HepG2 (cell line): ENCODE measurements at regions not wholly inside any gene's neighbourhood (a gene's known extent, or its start where the extent isn't known, plus 50 kb on each side); places are given as distances from the start of the nearest gene placed in this dataset.

Experiments used
- ATAC-seq: fragments of 200-7000 bp; cut with Tn5 transposase; 3 replicates; pipeline ENCODE4 v1.9.1; 2020; ENCODE audit warnings: mild to moderate bottlenecking, moderate library complexity
- BruUV-seq: library from RNA; stranded (reverse); fragments of 400-500 nt; replicated peaks from 2 replicates; lab custom pipeline; 2021; lab: Mats Ljungman, UMichigan
- CTCF ChIA-PET: fragments of 300-600 bp; formaldehyde crosslinking; extraction: SDS; loops from one replicate; lab custom pipeline; 2021; ENCODE audit warnings: low total read pairs, inconsistent platforms, low intra/inter-chr PET ratio; lab: Yijun Ruan, JAX
- POLR2A ChIA-PET: fragments of 350-600 bp; sonication (Branson Sonifier 250); formaldehyde crosslinking; loops from one replicate; lab custom pipeline; 2020; ENCODE audit warnings: antibody characterized with exemption, inconsistent platforms; lab: Yijun Ruan, JAX
- DNase-seq: peaks from one replicate; pipeline ENCODE4 v3.0.0-alpha.2; 2015; ENCODE audit warnings: low spot score
- FAIRE-seq: peaks from 3 replicates; lab custom pipeline; 2011; peaks lifted over from hg19 to GRCh38; lab: Jason Lieb, UNC
- H2AFZ ChIP-seq: one replicate; pipeline ENCODE4 v1.6.1; 2011; ENCODE audit warnings: low read length, inconsistent platforms
- H3K27ac ChIP-seq: fragments of 300-600 bp; 3 replicates; pipeline ENCODE4 v1.8.0; 2011; ENCODE audit warnings: mixed run types, mild to moderate bottlenecking, mixed read lengths, low read length, inconsistent platforms; ENCODE audit not compliant: insufficient read depth; ENCODE audit errors: extremely low read length
- H3K27me3 ChIP-seq, 2 experiments: fragments of 200-600 bp in 1 of 2; 2 replicates in 1 of 2; 3 replicates in 1 of 2; pipeline versions ENCODE4 v1.6.0 to v1.8.0; 2011; ENCODE audit warnings: low read length in 2 of 2, mild to moderate bottlenecking in 2 of 2, moderate library complexity in 2 of 2, inconsistent platforms in 1 of 2; ENCODE audit not compliant: insufficient read depth in 2 of 2, control insufficient read depth in 1 of 2
- H3K36me3 ChIP-seq, 2 experiments: fragments of 200-600 bp in 1 of 2; replicated peaks in 1 of 2; 2 replicates in 1 of 2; 3 replicates in 1 of 2; pipeline versions ENCODE4 v1.5.1 to v1.8.0; 2011; ENCODE audit warnings: low read length in 2 of 2, inconsistent platforms in 1 of 2; ENCODE audit not compliant: insufficient read depth in 2 of 2, control insufficient read depth in 1 of 2
- H3K4me1 ChIP-seq: 2 replicates; pipeline ENCODE4 v1.5.1; 2012; ENCODE audit warnings: low read length, inconsistent platforms; ENCODE audit not compliant: insufficient read depth
- H3K4me2 ChIP-seq: 2 replicates; pipeline ENCODE4 v1.6.0; 2011; ENCODE audit warnings: low read depth, low read length, inconsistent platforms
- H3K4me3 ChIP-seq, 3 experiments: fragments of 200-600 bp in 1 of 3; sonication (generic), shearing (Covaris generic) in 1 of 3; replicated peaks in 1 of 3; 2 replicates each; pipeline ENCODE4 v1.5.1; 2011 to 2016; ENCODE audit warnings: low read length in 3 of 3, inconsistent platforms in 2 of 3, low read depth in 2 of 3, mild to moderate bottlenecking in 2 of 3, control low read depth in 1 of 3, mixed read lengths in 1 of 3; ENCODE audit not compliant: insufficient read depth in 1 of 3
- H3K79me2 ChIP-seq: one replicate; pipeline ENCODE4 v1.6.1; 2011; ENCODE audit warnings: low read length, inconsistent platforms; ENCODE audit not compliant: insufficient read depth
- H3K9ac ChIP-seq: 2 replicates; pipeline ENCODE4 v1.6.0; 2011; ENCODE audit warnings: mild to moderate bottlenecking, low read depth, low read length, inconsistent platforms; ENCODE audit not compliant: insufficient read depth
- H3K9me3 ChIP-seq: 2 replicates; pipeline ENCODE4 v1.5.1; 2012; ENCODE audit warnings: mild to moderate bottlenecking, low read length
- H4K20me1 ChIP-seq: 2 replicates; pipeline ENCODE4 v1.6.0; 2011; ENCODE audit warnings: inconsistent platforms, mild to moderate bottlenecking, low read length, moderate library complexity; ENCODE audit not compliant: insufficient read depth
- EZH2 ChIP-seq: conservative IDR thresholded peaks from 2 replicates; pipeline ENCODE4 v1.6.1; 2012; ENCODE audit warnings: mild to moderate bottlenecking, low read depth, low read length, moderate library complexity
- FOXJ3 ChIP-seq: sonication (generic); formaldehyde crosslinking; IDR thresholded peaks from 2 replicates; pipeline ENCODE4 v1.4.0; 2020; ENCODE audit warnings: missing genetic modification reagents, mild to moderate bottlenecking, borderline replicate concordance
- GTF2F1 ChIP-seq: fragments of 150-350 bp; IDR thresholded peaks from 2 replicates; pipeline ENCODE4 v1.6.1; 2014; ENCODE audit warnings: low read length
- KDM4B ChIP-seq: sonication (generic); formaldehyde crosslinking; IDR thresholded peaks from 2 replicates; pipeline ENCODE4 v1.4.0; 2020; ENCODE audit warnings: missing genetic modification reagents
- KDM5B ChIP-seq: sonication (generic); formaldehyde crosslinking; IDR thresholded peaks from 2 replicates; pipeline ENCODE4 v1.4.0; 2020; ENCODE audit warnings: missing genetic modification reagents, mild to moderate bottlenecking, borderline replicate concordance
- MIER2 ChIP-seq: IDR thresholded peaks from 2 replicates; pipeline ENCODE4 v1.6.1; 2016; ENCODE audit warnings: missing biosample characterization, missing genetic modification reagents
- MTA3 ChIP-seq: sonication (generic); formaldehyde crosslinking; IDR thresholded peaks from 2 replicates; pipeline ENCODE4 v1.4.0; 2020; ENCODE audit warnings: missing genetic modification reagents
- PITX1 ChIP-seq: sonication (generic); formaldehyde crosslinking; IDR thresholded peaks from 2 replicates; pipeline ENCODE4 v1.5.1; 2020; ENCODE audit warnings: mild to moderate bottlenecking, missing genetic modification reagents
- SMARCC2 ChIP-seq: fragments of 450-650 bp; IDR thresholded peaks from 2 replicates; pipeline ENCODE4 v1.6.1; 2017; ENCODE audit warnings: antibody characterized with exemption, mild to moderate bottlenecking
- SMC3 ChIP-seq: IDR thresholded peaks from 2 replicates; pipeline ENCODE4 v1.6.1; 2011; ENCODE audit warnings: low read length, improper control_type of control experiment
- SNAI1 ChIP-seq: sonication (generic); formaldehyde crosslinking; IDR thresholded peaks from 2 replicates; pipeline ENCODE4 v1.5.0; 2020; ENCODE audit warnings: mild to moderate bottlenecking, missing genetic modification reagents, borderline replicate concordance
- STAG1 ChIP-seq: sonication (generic); formaldehyde crosslinking; IDR thresholded peaks from 2 replicates; pipeline ENCODE4 v1.4.0; 2020; ENCODE audit warnings: missing genetic modification reagents
- TRIM24 ChIP-seq: sonication (generic); formaldehyde crosslinking; IDR thresholded peaks from 2 replicates; pipeline ENCODE4 v1.8.0; 2022; ENCODE audit warnings: mild to moderate bottlenecking, missing genetic modification reagents
- ZKSCAN1 ChIP-seq: fragments of 150-350 bp; IDR thresholded peaks from 2 replicates; pipeline ENCODE4 v1.6.1; 2014; ENCODE audit warnings: low read length
- ZNF280D ChIP-seq: sonication (generic); formaldehyde crosslinking; IDR thresholded peaks from 2 replicates; pipeline ENCODE4 v1.5.1; 2020; ENCODE audit warnings: mild to moderate bottlenecking, missing genetic modification reagents
- ZNF781 ChIP-seq: sonication (generic); formaldehyde crosslinking; IDR thresholded peaks from 2 replicates; pipeline ENCODE4 v1.5.1; 2020; ENCODE audit warnings: borderline replicate concordance, mild to moderate bottlenecking, missing genetic modification reagents; ENCODE audit errors: not compliant biosample characterization
- WGBS: methylation state at CpG from one replicate; pipeline ENCODE4 v1.1.6; 2017; ENCODE audit warnings: low lambda C conversion rate; 5-methylcytosine and 5-hydroxymethylcytosine counted together
- in situ Hi-C: cut with HindIII; loops from 2 replicates; pipeline ENCODE4 v1.10.0; 2017; ENCODE audit warnings: low pct_unique_long_range_greater_than_20kb; ENCODE audit not compliant: extremely low pct_ligation_motif_present
- intact Hi-C: fragments of 100-400 bp; cut with micrococcal nuclease; formaldehyde crosslinking; loops from one replicate; pipeline ENCODE4 v1.10.0; 2022; ENCODE audit not compliant: unreplicated experiment

GRCh38 chr9:113738496-113738892, 137.6 kb upstream of the ZNF618 start:
- intact Hi-C loops (no loop called here), in situ Hi-C loops (loop anchor here (25.0 kb wide), 1 partner anchor 299 kb away; no protein-coding TSS in a partner anchor)
- no peak for FAIRE-seq
- no peak overlapping the region for H3K9ac ChIP-seq
- H3K4me1 ChIP-seq = no peaks in the 10 kb centered on the region
- no peak overlapping the region for H3K4me2 ChIP-seq
- H2AFZ ChIP-seq = no peak overlapping the region
- no peak for DNase-seq
- no peak for TF ChIP-seq SNAI1
- TF ChIP-seq TRIM24 = no peak
- no peak for TF ChIP-seq EZH2
- TF ChIP-seq ZNF781 (CRISPR knock-in tag) = no peak
- no peak for TF ChIP-seq PITX1 (CRISPR knock-in tag)
- no peak for TF ChIP-seq SMC3
- no peak for TF ChIP-seq GTF2F1
- no peak for TF ChIP-seq STAG1 (CRISPR knock-in tag)
- TF ChIP-seq MTA3 (CRISPR knock-in tag) = no peak
- no peak for TF ChIP-seq MIER2 (CRISPR knock-in tag)
- TF ChIP-seq ZNF280D (CRISPR knock-in tag) = no peak
- TF ChIP-seq KDM5B = no peak
- no peak for TF ChIP-seq SMARCC2
- TF ChIP-seq FOXJ3 (CRISPR knock-in tag) = no peak
- TF ChIP-seq KDM4B (CRISPR knock-in tag) = no peak
- TF ChIP-seq ZKSCAN1 = no peak
- ChIA-PET POLR2A (no interaction called here), CTCF (interaction anchor here (0.8 to 1.6 kb wide), 2 partner anchors 56 to 295 kb away, joined by 3 to 6 read pairs; no protein-coding TSS in a partner anchor)
- no TSS peak for BruUV-seq
- H3K9me3 ChIP-seq = no peaks in the 10 kb centered on the region
- H3K79me2 ChIP-seq = no peaks in the 10 kb centered on the region
- H3K36me3 ChIP-seq = no peaks in the 10 kb centered on the region
- H3K4me3 ChIP-seq = no peak overlapping the region
- 51% methylated on average over 9 of the region's 9 CpGs for WGBS
- no peaks in the 10 kb centered on the region for H4K20me1 ChIP-seq
- no peak overlapping the region for H3K27ac ChIP-seq
- ATAC-seq = no peak; the same call in 2 of the 3 replicates
- peaks cover 0 to 12% of the 10 kb centered on the region in 2 experiments; a peak in 1 of 5 replicates for H3K27me3 ChIP-seq
